Activated T-cell treated with anti-CD3 and anti-CD28 coated beads, Interleukin-2, amount 50 U/mL, for 1 hour (primary cell): ENCODE measurements at regions not wholly inside any gene's neighbourhood (a gene's known extent, or its start where the extent isn't known, plus 50 kb on each side); places are given as distances from the start of the nearest gene placed in this dataset.

ENCODE experiments used
- DNase-seq: peaks from one replicate; pipeline ENCODE4 v3.0.0-alpha.2; 2020

DNA sequence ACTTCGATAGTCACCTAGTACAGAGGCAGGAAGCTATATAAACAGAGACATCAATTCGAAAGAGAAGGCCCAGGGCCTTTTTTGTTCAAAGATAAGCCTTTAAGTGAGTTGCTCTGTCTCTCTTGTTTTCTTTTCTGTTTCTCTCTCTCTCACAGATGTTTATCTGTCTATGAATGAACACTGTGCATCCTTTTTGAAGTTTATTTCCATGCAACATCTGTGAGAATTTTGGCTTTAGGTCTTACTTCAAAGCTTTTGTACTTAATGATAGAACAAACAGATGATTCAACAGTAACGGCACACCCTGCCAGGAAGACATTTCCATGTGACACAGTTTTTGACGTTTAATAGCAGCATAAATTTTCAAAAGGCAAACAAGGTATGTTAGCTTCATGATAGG is 1413.1 kb upstream of the CDH6 start:
- DNase-seq: no peak

DNA sequence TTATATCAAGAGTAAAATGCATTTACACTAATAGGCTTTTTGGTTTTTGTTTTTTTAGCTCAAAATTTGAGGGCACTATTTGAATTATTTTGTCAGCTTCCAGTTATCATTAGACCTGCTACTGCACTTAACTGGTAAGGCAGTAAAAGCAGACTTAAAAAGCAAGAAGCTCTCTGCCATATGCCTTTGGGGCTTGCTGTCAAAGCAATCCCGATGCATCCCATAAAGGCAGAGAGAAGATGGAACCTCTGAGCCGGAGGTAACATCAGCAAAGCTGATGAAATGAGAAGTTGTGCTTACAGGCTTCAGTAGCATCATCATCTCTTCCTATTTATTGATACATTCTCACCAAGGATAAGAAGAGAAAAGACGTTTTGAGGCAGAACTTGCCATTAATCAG is 1414.3 kb upstream of the CDH6 start:
- no peak for DNase-seq

DNA sequence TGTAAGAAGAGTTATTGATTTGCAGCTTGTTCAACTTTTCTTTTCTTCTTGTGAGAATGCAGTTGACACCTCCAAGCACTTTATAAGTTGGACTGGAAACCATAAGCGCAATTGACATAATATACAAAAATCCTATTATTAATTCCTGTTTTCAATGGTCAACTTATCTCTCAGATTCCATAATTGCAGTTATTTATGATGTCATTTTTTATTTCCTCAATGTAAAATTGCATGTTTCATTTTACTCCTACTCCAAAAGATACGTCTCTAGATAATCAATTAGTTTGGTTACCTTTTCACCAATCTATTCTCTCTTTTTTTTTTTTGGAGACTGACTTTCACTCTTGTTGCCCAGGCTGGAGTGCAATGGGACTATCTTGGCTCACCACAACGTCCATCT is 1416.1 kb upstream of the CDH6 start:
- no peak for DNase-seq

DNA sequence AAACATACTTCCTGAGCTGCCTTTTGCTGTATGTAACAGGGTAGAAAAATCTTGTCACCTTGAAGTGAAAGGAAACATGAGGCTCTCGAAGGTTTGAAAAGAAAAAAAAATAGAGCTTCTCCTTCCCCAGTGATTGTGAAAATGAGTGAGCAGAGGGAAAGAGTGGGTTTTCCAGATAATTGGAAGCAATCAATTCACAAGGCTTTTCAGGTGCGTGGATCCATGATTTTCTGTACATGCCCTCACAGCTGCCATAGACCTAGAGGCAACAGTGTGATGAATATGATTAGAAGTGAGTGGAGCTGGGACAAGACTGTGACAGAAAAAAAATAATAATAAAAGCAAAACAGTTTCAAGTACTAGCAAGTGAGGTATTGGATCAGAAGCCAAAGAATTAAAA is 1422.5 kb upstream of the CDH6 start:
- DNase-seq: no peak

DNA sequence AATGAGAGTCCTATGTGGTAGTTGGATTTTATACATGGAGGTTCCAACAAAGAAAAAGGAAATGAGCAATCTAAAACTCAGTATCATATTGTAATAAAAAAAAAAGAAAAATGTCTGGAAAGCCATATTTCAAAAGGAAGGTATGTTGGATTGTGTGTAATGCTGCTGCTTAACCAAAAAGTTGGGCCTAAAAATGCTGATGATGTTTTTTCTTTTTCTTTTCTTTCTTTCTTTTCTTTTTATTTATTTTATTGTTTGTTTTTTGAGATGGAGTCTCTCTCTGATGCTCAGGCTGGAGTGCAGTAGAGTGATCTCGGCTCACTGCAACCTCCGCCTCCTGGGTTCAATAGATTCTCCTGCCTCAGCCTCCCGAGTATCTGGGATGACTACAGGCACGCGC is 1424.0 kb upstream of the CDH6 start:
- DNase-seq: no peak

DNA sequence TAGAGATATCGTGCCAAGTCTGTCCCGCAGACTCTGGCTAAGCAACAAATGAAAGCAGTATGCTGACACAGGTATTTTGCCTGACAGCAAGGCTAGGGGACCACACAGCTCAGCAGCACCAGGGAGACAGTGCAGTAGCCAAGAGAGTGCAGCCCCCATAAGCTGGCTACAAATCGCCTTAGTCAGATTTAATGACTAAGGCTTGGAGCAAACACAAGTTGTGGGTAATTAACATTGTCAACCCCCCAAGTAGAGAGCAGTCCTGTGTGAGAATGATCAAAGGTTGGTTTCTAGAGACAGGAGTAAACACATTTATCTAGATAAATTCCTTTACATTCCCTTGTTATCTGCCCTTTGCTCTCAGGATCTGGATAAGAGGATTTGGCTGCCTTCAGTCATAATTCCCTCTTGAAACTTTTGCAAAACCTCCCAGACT is 1434.5 kb upstream of the CDH6 start:
- DNase-seq: no peak

DNA sequence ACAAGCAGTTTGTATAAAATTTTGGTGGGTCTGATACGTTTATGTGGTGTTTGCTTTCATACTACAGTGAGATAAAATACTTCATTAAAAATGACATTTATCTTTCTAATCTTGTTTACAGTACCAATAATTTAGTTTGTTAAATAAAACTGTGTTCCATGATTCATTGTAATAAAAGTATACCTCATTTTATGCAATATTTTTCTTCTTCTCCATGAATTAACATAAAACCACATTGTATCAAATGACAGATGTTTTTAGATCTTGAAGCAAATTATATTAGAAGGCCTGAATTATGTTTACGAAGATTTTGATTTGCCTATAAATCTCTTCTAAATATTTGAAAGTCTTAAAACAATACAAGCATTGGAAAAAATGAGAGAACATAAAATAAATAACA is 1443.0 kb upstream of the CDH6 start:
- DNase-seq: no peak

DNA sequence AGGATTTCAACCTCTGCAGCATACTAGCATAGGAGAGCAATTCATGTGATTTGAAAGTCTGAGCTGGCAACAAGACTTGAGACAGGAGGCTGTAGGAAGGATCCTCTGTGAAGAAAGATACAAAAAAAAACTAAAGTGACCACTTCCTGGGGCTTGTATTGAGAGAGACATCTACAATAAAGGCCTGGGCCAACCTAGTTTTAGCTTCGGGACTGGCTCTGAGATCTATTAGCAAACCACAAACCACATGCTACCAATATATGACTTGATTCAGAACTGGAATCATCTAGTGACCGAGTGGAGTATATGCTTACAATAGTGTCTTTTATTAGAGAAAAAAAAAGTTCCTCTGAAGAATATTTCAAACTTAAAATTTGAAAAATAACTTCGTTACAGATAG is 1448.9 kb upstream of the CDH6 start:
- DNase-seq: no peak

DNA sequence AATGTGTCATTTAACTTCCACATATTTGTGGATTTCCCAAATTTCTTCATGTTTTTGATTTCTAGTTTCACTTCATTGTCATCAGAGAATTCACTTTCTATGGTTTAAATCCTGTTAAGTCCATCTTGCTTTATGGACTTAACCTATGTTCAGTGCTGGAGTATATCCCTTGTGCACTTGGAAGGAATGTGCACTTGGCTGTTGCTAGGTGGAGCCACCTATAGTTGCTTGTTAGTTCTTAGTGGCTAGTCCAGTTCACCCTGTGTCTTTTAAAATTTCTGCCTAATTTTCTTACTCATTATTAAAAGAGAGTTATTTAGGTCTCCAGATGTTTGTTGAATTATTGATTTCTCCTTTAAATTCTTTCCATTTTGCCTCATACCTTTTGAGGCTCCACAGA is 1472.5 kb upstream of the CDH6 start:
- no peak for DNase-seq

DNA sequence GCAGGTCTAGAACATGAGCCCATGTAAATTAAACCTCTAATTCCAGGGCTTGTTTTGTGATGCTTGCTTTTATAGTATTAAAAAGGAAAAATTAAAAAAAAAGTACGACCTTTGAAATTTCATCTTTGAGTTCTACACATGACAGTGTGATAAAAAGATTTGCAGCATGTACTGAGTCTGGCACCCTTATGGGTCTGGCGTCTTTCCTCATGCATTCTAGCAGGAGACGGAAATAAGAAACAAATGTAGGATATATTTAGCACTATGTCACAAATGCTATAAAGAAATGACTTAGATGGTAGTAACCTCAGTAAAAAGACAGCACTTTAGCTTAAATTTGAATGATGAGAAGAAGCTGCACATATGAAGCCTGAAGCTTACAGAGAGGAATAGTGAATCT is 1474.3 kb upstream of the CDH6 start:
- DNase-seq: no peak

DNA sequence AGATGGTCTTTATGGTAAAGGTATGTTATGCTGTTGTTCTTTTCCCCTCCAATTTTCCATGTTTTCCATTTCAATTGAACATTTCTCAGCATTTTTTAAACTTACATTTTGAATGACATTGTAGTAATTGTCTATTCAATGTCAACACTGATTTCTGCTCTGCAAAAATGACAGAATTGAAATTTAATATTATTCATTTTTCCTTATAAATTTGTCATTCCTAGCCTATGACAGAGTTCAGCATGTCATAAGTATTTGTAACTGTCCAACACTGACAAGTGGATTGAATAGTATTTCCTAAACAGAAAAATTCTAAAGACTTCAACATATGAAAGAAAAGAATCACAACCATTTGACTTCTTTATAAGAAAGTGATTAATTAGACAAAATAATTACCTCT is 1478.3 kb upstream of the CDH6 start:
- no peak for DNase-seq

DNA sequence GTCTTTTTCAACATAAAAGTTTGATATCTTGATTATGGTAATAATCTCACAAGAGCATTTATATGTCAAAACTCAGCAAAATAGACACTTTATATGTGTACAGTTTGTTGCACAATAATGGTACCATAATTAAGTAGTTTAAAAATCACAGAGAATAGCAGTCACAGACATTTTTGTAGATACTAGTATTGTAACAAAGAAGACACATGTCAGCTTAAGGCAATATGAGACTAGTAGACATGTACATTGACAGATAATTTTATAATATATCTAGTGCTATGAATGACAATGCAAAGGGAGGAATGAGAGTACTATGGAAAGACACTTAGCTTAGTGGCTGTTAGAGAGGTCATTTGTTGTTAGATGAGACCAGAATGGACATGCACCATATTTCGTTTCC is 1490.6 kb upstream of the CDH6 start:
- no peak for DNase-seq

DNA sequence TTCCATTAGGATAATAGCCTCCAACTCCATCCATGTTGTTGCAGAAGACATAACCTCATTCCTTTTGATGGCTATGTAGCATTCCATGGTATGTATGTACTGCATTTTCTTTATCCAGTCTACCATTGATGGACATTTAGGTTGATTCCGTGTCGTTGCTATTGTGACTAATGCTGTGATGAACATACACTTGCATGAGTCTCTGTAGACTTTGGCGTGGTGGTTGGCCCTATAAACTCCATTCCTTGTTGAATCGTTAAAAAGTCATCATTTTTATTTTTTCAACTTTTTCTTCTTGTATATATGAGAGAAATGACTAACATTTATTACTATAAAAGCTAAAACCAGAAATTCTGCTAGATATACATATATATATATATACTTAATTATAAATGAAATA is 1491.9 kb upstream of the CDH6 start:
- DNase-seq: no peak

DNA sequence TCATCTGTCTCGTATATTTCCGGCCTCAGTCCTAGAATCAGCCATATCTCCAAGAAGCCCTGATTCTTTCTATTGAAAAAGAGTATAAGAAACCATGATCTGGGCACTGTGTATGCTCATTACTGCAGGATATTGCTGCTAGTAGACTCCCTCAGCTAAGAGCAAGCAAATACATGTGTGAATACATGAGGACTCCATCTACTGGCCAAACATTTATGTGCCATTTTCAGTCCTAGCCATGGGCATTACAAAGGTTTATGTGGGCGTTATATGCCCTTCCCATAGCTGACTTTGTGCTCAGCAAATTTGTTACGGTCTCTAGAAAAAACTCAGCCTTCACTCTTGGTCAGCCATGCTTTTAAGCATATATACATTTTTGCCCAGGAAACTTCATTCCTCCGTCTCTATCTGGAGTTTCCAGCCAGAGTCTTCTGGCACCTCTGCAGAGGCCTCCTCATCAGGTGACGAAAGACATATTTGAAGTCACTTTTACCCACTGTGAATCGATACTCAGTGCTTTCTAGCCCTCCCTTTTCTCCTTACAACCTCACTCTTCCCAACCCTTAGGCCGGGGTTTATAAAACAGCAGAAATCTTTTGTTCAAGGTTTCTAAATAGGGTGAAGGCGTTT is 1495.6 kb upstream of the CDH6 start:
- no peak for DNase-seq

DNA sequence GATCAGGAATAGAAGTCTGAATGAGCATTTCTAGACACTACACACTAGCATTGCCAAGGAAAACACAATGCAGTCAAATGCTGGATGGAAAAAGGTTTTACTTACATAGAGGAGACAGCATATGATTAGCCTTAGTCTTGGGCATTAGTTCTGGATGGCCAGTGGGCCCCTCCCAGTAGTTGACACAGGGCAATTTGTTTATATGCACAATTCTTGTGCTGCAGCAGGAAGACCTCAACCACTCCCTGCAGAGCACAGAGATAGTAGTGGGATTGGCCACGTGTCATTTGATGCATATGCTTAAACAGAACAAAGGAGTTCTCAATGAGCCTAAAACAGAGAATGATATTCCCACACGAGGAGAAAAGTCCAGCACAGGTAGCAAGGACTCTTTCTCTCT is 1496.2 kb upstream of the CDH6 start:
- DNase-seq: no peak

DNA sequence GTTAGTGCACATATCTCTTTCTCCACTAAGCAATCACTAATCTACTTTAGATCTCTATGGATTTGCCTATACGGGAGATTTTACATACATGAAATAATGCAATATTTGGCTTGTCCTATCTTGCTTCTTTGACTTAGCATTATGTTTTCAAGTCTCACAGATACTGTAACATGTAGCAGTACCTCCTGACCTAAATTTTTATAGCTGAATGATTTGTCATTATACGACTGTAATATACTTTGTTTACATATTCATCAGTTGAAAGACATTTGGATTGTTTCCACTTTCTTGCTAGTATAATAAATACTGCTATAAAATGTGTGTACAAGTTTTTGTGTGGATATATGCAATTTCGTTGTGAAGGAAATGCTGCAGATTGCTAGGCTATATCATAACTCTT is 1520.8 kb upstream of the CDH6 start:
- no peak for DNase-seq

DNA sequence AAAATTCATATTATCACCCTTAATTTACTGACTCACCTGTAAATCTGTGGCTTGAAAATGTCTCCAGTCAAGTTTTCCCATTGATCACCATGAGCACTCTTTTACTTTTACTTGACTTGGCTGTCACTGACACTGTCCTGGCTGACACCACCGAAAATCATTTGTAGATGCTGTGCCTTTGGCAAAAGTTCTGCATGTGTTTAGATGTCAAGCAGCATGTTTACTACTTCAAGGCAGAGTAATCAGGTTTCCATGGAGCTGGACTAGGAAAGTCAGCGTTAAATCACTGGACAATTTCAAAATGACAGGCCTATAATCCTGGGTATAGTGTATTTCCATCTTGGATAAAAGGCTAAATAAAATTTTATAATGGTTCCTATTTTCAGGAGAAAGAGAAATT is 1530.6 kb upstream of the CDH6 start:
- DNase-seq: no peak

DNA sequence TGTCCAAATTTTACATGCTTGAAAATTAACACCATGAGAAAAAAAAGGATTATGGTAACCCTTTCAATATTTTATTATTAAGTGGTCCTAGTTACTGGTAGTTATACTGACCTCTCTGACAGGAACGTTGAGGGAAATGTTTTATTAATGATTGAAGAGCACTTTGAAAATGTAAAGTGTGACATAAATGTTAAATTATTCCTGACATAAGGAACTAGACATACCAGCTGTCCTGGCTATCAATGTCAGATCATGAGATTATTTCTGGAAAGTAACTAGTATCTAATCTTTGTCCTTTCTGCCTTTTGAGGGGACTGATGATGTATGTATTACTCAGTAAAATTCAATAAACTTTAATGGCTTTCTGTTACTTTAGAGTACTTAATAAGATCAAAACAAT is 1538.5 kb upstream of the CDH6 start:
- DNase-seq: no peak

DNA sequence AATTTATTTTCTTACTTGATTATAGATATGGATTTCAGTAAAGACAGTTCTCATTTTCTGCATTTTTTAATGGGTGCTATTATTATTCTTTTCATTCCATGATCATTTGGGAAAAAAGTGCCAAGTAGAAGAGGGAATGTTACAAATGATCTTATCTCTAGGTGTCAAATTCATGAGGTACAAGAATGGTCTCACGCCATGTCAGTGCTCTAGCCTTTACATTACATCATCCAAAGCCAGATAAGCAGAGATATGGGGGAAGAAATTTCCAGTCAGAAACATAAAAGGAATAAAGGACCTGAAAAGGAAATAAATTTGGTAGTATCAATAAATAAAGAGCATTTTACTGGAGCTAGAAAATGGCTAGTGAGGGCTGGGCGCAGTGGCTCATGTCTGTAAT is 1544.2 kb upstream of the CDH6 start:
- DNase-seq: no peak

DNA sequence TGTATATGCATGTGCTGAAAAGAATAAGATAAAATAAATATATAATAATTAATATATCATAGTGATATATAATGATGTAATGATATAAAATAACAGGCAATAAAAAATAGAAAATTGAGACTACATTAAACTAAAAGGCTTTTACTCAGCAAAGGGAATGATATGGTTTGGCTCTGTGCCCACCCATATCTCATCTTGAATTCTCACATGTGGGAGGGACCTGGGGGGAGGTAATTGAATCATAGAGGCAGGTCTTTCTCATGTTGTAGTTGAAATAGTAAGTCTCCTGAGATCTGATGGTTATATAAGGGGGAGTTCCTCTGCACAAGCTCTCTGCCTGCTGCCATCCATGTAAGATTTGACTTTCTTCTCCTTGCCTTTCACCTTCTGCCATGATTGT is 1550.9 kb upstream of the CDH6 start:
- DNase-seq: no peak

DNA sequence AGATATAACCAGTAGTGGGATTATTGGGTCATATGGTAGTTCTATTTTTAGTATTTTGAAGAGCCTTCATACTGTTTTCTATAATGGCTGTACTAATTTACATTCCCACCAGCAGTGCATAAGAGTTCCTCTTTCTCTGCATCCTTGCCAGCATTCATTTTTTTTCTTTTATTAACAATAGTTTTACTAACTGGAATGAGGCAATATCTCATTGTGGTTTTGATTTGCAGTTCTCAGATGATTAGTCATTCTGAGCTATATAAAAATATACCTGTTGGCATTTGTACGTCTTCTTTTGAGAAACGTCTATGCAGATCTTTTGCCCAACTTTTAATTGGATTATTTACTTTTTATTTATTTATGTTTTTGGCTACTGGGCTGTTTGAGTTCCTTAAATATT is 1579.3 kb upstream of the CDH6 start:
- no peak for DNase-seq

DNA sequence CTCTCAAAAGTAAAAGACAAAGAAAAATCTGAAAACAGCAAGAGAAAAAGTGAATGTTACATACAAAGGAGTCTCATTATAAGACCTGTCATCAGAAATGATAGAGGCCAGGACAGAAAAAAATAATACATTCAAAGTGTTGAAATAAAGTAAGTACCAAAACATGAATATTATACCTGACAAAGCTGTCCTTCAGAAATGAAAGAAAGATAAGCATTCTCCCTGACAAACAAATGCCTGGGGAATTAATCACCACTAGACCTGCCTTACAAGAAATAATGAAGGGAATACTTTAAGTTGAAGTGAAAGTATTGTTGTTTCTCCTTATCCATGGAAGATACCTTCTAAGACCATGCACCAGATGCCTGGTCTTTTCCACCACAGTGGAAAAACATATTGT is 1605.2 kb upstream of the CDH6 start:
- no peak for DNase-seq

DNA sequence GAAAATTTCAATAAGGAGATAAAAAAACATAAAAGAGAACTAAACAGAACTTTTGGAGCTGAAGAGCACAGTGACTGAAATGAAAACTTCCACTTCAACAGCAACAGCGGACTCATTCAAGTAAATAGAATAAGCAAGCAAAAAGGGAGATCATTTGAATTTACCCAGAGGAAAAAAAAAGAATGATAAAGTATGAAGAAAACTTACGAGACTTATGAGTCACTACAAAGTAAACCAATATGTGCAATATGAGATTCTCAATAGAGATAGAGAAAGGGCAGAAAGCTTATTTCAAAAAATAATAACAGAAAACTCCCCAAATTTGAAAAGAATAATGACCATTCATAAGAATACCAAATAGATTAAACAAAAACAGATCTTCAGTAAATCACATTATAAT is 1605.7 kb upstream of the CDH6 start:
- no peak for DNase-seq

DNA sequence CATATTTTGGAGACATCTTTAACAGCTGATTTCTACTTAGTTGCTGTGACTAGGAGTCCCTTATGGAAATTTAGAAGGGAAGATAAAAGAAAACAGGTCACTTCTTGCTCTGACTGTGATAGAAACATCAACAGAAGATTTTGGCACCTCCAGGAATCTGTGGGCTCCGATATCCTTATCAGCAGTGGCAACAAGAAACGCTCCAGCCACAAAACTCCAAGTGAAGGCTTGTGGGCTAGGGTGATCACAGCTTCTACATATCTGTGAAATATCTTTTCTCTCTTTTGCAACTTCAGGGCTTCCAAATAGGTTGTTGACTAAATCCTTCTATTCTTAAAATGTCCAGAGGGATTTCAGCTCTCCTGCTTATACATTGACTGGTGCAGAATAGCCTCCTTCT is 1625.5 kb upstream of the CDH6 start:
- DNase-seq: no peak

DNA sequence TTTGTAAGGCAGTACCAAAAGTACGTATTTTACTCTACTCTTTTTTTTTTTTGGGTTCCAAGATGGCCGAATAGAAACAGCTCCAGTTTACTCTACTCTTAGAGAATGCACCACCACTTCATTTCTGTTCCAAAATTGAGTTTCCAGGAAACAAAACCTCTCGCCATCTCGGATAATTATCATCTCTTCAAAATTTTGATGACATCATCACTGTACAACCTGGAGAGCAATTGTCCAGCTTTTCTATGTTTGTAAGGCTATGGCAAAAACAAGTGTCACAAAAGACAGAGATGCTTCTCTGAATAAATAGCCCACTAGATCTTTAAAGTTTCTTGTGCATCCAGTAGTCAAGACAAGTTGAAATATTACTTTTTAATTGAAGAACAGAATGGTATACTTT is 1631.9 kb upstream of the CDH6 start:
- DNase-seq: no peak

DNA sequence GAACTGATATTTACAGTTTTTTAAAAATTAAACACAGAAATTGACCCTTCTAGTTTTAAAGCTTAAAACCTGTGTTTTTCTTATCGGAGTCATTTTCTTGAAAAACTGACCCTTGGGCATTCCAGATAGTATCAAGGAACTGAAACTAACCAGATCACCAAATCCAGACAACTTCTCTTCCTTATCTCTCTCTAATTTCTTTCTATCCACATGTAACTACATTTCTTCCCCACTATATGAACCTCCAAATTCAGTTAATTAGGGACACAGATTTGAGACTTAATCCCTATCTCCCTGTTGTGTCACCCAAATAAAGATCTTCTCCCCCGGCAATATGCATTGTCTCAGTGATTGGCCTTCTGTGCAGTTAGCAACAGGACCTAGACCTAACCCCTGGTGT is 1643.0 kb upstream of the CDH6 start:
- no peak for DNase-seq
